OCI-LY7 (cell line): ENCODE measurements at regions not wholly inside any gene's neighbourhood (a gene's known extent, or its start where the extent isn't known, plus 50 kb on each side); places are given as distances from the start of the nearest gene placed in this dataset.

ENCODE experiments used
- BruUV-seq: library from RNA; stranded (reverse); fragments of 400-500 nt; replicated peaks from 2 replicates; lab custom pipeline; 2021; lab: Mats Ljungman, UMichigan
- CTCF ChIA-PET: fragments of 300-600 bp; sonication (Branson Sonifier 250); formaldehyde crosslinking; loops from one replicate; lab custom pipeline; 2022; ENCODE audit warnings: antibody characterized with exemption; ENCODE audit not compliant: unreplicated experiment; lab: Charles Lee
- POLR2A ChIA-PET: fragments of 300-600 bp; sonication (Branson Sonifier 250); formaldehyde crosslinking; loops from one replicate; lab custom pipeline; 2022; ENCODE audit warnings: antibody characterized with exemption; lab: Charles Lee
- DNase-seq: peaks from one replicate; pipeline ENCODE4 v3.0.0-alpha.2; 2015; ENCODE audit warnings: low spot score
- H2AFZ ChIP-seq: fragments of 200-600 bp; sonication (generic), shearing (Covaris generic); 2 replicates; pipeline ENCODE4 v1.6.1; 2014; ENCODE audit warnings: mild to moderate bottlenecking, antibody characterized with exemption, low read length, moderate library complexity
- H3K27ac ChIP-seq: fragments of 200-600 bp; sonication (generic); 2 replicates; pipeline ENCODE4 v1.5.1; 2014; ENCODE audit warnings: mixed run types, low read depth, mild to moderate bottlenecking, moderate library complexity, low read length, inconsistent platforms; ENCODE audit not compliant: poor library complexity, severe bottlenecking
- H3K36me3 ChIP-seq: fragments of 200-600 bp; sonication (generic); 2 replicates; pipeline ENCODE4 v1.6.1; 2014; ENCODE audit warnings: mild to moderate bottlenecking, antibody characterized with exemption, low read length, moderate library complexity, mixed read lengths; ENCODE audit not compliant: insufficient read depth
- H3K4me1 ChIP-seq: fragments of 200-600 bp; sonication (generic); 2 replicates; pipeline ENCODE4 v1.5.1; 2014; ENCODE audit warnings: mild to moderate bottlenecking, low read length; ENCODE audit not compliant: insufficient read depth, poor library complexity, severe bottlenecking
- H3K4me2 ChIP-seq: fragments of 200-600 bp; sonication (generic); 2 replicates; pipeline ENCODE4 v1.6.1; 2014; ENCODE audit warnings: mild to moderate bottlenecking, low read length
- H3K4me3 ChIP-seq: fragments of 200-600 bp; sonication (generic); 2 replicates; pipeline ENCODE4 v1.5.1; 2014; ENCODE audit warnings: mild to moderate bottlenecking, low read depth, low read length; ENCODE audit not compliant: poor library complexity, severe bottlenecking
- H3K79me2 ChIP-seq: fragments of 200-600 bp; sonication (generic); 2 replicates; pipeline ENCODE4 v1.6.1; 2016; ENCODE audit warnings: low read depth, mild to moderate bottlenecking, low read length, moderate library complexity, mixed read lengths; ENCODE audit not compliant: insufficient read depth
- H3K9me2 ChIP-seq: fragments of 200-600 bp; sonication (generic); 2 replicates; pipeline ENCODE4 v1.6.1; 2016; ENCODE audit warnings: mild to moderate bottlenecking, low read length, mixed read lengths; ENCODE audit not compliant: insufficient read depth
- H3K9me3 ChIP-seq: fragments of 200-600 bp; sonication (generic); 2 replicates; pipeline ENCODE4 v1.6.1; 2014; ENCODE audit warnings: mild to moderate bottlenecking, mixed run types, low read length, mixed read lengths
- H4K20me1 ChIP-seq: fragments of 200-600 bp; sonication (generic); 2 replicates; pipeline ENCODE4 v1.6.1; 2014; ENCODE audit warnings: mild to moderate bottlenecking, antibody characterized with exemption, low read length, moderate library complexity, mixed read lengths; ENCODE audit not compliant: insufficient read depth
- CTCF ChIP-seq: fragments of 200-600 bp; sonication (generic); conservative IDR thresholded peaks from 2 replicates; pipeline ENCODE4 v1.5.1; 2014; ENCODE audit warnings: mild to moderate bottlenecking, antibody characterized with exemption, low read length, moderate library complexity, mixed read lengths
- EZH2phosphoT487 ChIP-seq: fragments of 200-600 bp; sonication (generic); IDR thresholded peaks from 2 replicates; pipeline ENCODE4 v1.6.1; 2018; ENCODE audit warnings: low read depth, borderline replicate concordance, mild to moderate bottlenecking, mixed run types, antibody characterized with exemption, low read length, moderate library complexity, mixed read lengths
- intact Hi-C: fragments of 100-400 bp; cut with micrococcal nuclease; formaldehyde crosslinking; loops from one replicate; pipeline ENCODE4 v1.10.0; 2022; ENCODE audit not compliant: unreplicated experiment

GRCh38 chr16:76768948-76769347 lies 422.0 kb upstream of the MON1B start:
- H2AFZ ChIP-seq: no peak overlapping the region
- no peak overlapping the region for H3K4me3 ChIP-seq
- no TSS peak for BruUV-seq
- DNase-seq: no peak
- H3K36me3 ChIP-seq: no peaks in the 10 kb centered on the region
- intact Hi-C loops: no loop called here
- CTCF ChIA-PET: no interaction called here
- H3K27ac ChIP-seq: no peak overlapping the region
- H3K79me2 ChIP-seq: no peaks in the 10 kb centered on the region
- no peaks in the 10 kb centered on the region for H3K9me3 ChIP-seq
- no peak overlapping the region for H3K4me2 ChIP-seq
- TF ChIP-seq CTCF: no peak
- no peak for TF ChIP-seq EZH2phosphoT487
- H4K20me1 ChIP-seq: no peaks in the 10 kb centered on the region
- no peaks in the 10 kb centered on the region for H3K9me2 ChIP-seq
- POLR2A ChIA-PET: interaction anchor here (0.6 kb wide), 1 partner anchor 56 kb away, joined by 3 read pairs; no protein-coding TSS in a partner anchor
- H3K4me1 ChIP-seq: no peaks in the 10 kb centered on the region

GRCh38 chr16:76771216-76771615 lies 419.8 kb upstream of the MON1B start:
- ChIA-PET CTCF (no interaction called here), POLR2A (interaction anchor here (0.7 kb wide), 1 partner anchor 605 kb away, joined by 3 read pairs; no protein-coding TSS in a partner anchor)
- no TSS peak for BruUV-seq
- no peaks in the 10 kb centered on the region for H3K36me3 ChIP-seq
- H3K79me2 ChIP-seq: no peaks in the 10 kb centered on the region
- H3K27ac ChIP-seq: no peak overlapping the region
- no peaks in the 10 kb centered on the region for H3K9me3 ChIP-seq
- no peak overlapping the region for H2AFZ ChIP-seq
- no peaks in the 10 kb centered on the region for H3K4me1 ChIP-seq
- no peaks in the 10 kb centered on the region for H4K20me1 ChIP-seq
- H3K4me3 ChIP-seq: no peak overlapping the region
- intact Hi-C loops: no loop called here
- no peaks in the 10 kb centered on the region for H3K9me2 ChIP-seq
- TF ChIP-seq CTCF: no peak
- TF ChIP-seq EZH2phosphoT487: no peak
- no peak overlapping the region for H3K4me2 ChIP-seq
- DNase-seq: no peak

- Histone ChIP-seq H3K79me2 (no peaks in the 10 kb centered on the region), H4K20me1 (no peaks in the 10 kb centered on the region), H3K27ac (no peak overlapping the region), H3K4me3 (no peak overlapping the region), H3K9me2 (no peaks in the 10 kb centered on the region), H3K36me3 (no peaks in the 10 kb centered on the region), H3K9me3 (no peaks in the 10 kb centered on the region), H2AFZ (no peak overlapping the region), H3K4me2 (no peak overlapping the region), H3K4me1 (no peaks in the 10 kb centered on the region)
- POLR2A ChIA-PET: no interaction called here
- TF ChIP-seq EZH2phosphoT487 (no peak), CTCF (no peak)
- CTCF ChIA-PET: no interaction called here
- intact Hi-C loops: no loop called here
- DNase-seq: no peak
- no TSS peak for BruUV-seq
Observed at GRCh38 chr16:76777721-76778465, 413.1 kb upstream of the MON1B start.
